AG09309 (cell line): ENCODE measurements at regions not wholly inside any gene's neighbourhood (a gene's known extent, or its start where the extent isn't known, plus 50 kb on each side); places are given as distances from the start of the nearest gene placed in this dataset.
A peak's percentile ranks its signal among the peaks of the same experiment; 100 is the strongest.

Experiments
- DNase-seq: peaks from one replicate; pipeline ENCODE4 v3.0.0-alpha.2; 2010; ENCODE audit warnings: low read depth
- H3K4me3 ChIP-seq: 2 replicates; pipeline ENCODE4 v1.5.1; 2011; ENCODE audit warnings: mild to moderate bottlenecking, low read depth, low read length, moderate library complexity; ENCODE audit not compliant: control insufficient read depth
- TF ChIP-seq, protein P1 (sequence below): IDR thresholded peaks from 2 replicates; pipeline ENCODE4 v1.5.1; 2011; ENCODE audit warnings: mild to moderate bottlenecking, low read depth, low read length, inconsistent platforms; ENCODE audit not compliant: insufficient read depth, control insufficient read depth; ENCODE audit errors: missing control alignments

DNA sequence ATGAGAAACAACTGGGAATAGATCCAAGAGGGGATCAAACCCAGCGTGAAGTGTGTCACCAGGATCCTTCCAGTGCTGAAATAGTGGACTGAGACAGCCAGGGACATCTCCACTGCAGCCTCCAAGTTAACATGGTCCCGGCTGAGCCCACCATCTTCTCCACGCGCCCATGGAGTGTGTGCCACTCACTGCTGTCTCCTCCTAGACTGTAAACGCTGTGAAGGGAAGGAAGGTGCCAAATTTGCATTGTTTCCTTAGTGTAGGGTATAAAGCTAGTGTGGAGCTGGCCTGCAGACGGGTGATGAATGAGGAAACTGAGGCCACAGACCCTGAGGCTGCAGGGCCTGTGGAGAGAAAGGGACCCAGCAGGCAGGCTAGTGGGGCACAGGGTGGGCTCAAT, 183.6 kb downstream of the FOXD2 start:
- TF ChIP-seq, protein P1, sequence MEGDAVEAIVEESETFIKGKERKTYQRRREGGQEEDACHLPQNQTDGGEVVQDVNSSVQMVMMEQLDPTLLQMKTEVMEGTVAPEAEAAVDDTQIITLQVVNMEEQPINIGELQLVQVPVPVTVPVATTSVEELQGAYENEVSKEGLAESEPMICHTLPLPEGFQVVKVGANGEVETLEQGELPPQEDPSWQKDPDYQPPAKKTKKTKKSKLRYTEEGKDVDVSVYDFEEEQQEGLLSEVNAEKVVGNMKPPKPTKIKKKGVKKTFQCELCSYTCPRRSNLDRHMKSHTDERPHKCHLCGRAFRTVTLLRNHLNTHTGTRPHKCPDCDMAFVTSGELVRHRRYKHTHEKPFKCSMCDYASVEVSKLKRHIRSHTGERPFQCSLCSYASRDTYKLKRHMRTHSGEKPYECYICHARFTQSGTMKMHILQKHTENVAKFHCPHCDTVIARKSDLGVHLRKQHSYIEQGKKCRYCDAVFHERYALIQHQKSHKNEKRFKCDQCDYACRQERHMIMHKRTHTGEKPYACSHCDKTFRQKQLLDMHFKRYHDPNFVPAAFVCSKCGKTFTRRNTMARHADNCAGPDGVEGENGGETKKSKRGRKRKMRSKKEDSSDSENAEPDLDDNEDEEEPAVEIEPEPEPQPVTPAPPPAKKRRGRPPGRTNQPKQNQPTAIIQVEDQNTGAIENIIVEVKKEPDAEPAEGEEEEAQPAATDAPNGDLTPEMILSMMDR = no peak
- no peak for DNase-seq
- H3K4me3 ChIP-seq = no peak overlapping the region

DNA sequence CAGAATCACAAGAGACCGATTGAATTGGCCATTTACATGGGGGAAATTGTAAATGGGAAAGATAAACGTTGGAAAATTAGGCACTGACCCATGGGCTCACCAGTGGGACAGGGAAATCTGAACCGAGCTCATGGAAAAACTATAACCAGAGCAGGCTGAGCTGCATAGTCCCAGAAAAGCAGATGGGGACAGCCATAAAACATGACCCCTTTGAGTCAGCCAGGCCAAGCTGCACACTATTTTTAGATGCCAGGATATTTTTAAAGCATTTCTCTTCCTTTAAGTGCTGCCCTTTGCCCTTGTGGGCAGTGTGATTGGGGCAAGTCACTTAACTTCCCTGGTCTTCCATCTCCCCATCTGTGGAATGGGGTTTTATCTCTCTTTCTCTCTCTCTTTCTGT, 184.1 kb downstream of the FOXD2 start:
- no peak for DNase-seq

DNA sequence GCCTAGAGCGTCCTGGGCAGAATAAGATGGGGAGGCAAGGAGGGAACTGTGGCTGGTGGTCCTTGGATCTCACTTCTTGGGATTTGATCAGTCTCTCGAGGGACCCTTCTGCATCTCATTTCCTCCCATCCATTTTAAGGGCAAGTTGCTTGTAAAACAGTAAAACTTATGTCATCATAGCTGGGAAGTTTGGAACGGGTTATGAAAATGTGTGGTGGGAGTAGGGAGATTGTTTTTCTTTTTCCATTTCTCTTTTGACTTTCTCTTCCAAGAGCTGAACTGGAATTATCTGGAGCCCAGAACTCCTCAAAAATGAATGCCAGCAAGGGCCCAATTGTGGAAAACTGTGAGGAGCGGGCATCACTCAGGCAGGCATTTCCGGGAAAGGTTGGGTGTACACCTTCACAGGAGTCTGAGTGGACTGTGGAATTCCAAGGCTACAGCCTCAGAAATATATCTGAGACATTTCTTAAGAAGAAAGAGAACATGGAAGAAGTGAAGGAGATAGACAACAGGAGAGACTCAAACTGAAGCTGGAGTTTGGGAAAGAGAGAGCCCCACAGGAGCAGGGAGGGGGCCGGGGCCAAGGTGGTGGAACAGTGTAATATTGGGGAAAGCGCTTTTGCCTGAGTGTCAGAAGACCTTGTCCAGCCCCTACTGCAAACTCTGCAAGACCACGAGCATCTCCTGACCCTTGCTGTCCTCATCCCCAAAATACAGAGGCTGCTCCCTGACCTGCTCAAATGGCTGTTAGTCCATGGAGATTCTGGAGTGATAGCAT, 185.1 kb downstream of the FOXD2 start:
- TF ChIP-seq, protein P1 = no peak
- no peak for DNase-seq
- H3K4me3 ChIP-seq = no peak overlapping the region

More for the DNA sequence above, 184.1 kb downstream of the FOXD2 start:
- TF ChIP-seq, protein P1 = no peak
- H3K4me3 ChIP-seq = no peak overlapping the region

DNA sequence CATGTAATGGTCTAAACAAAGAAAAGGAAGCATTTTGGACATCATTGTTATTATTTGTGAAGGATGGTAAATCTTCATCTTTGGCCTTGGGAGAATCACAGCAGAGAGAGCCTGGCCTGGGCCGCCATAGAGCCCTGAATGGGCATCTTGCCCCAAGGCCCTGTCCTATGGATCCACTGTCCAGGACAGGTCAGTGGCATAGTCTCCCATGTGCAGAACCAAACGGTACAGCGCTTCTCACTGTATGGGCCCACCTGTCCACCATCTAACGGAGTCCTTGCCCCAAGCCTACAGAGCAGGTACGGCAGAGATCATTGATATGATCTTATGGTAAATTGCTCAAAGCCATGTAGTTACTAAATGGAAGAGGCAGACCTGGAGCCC, 185.7 kb downstream of the FOXD2 start:
- no peak overlapping the region for H3K4me3 ChIP-seq
- TF ChIP-seq, protein P1 = no peak
- DNase-seq = no peak

DNA sequence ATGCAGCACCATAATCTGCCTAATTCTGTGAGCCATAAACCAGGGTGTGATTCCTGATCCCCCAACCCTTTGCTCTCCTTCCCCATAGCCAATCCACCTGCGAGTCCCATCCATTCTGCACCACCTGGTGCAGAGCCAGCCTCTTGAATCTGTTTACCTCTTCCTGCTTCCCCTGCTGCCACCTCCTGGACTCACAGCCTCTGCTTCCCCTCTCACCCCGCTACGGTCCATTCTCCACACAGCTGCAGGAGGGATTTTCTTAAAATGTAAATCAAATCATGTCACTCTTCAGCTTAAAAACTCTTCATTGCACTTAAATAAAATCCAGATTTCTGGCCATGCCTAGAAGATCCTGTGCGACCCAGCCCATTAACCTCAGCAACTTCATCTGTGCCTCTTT, 186.7 kb downstream of the FOXD2 start:
- DNase-seq = no peak

DNA sequence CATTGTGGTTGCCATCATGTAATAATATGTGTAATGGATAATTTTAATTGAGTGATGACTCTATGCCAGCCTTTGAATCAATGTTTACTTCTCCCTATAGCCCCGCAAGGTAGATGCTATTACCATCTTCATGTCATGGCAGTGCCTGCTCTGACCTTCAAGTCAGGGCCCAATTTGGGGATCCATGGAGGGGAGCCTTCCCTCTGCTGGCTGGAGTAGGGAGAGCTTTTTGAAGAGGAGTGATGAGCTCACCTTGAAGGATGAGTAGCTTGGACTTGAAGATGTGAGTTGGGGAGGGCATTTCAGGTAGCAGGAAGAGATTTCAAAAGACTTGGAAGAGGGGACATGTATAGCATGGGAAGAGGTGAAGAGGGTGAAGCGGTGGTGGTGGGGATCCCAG, 189.2 kb downstream of the FOXD2 start:
- DNase-seq = no peak
- no peak overlapping the region for H3K4me3 ChIP-seq
- TF ChIP-seq, protein P1 = no peak

More for the DNA sequence above, 186.7 kb downstream of the FOXD2 start:
- H3K4me3 ChIP-seq = no peak overlapping the region
- TF ChIP-seq, protein P1 = peak; percentile 19
